Stomach smooth muscle (tissue), 2 donors: ENCODE measurements at regions not wholly inside any gene's neighbourhood (a gene's known extent, or its start where the extent isn't known, plus 50 kb on each side); places are given as distances from the start of the nearest gene placed in this dataset.

ENCODE experiments used
- H3K27ac ChIP-seq: one replicate; pipeline ENCODE4 v1.7.0; 2013; ENCODE audit warnings: mild to moderate bottlenecking, low read length, inconsistent platforms
- H3K27me3 ChIP-seq, 2 donors: one replicate each; pipeline ENCODE4 v1.7.0; 2013; ENCODE audit warnings: low read length in 2 of 2; ENCODE audit not compliant: insufficient read depth in 2 of 2, control insufficient read depth in 1 of 2
- H3K36me3 ChIP-seq, 2 donors: one replicate each; pipeline ENCODE4 v1.7.0; 2013; ENCODE audit warnings: low read length in 2 of 2; ENCODE audit not compliant: control insufficient read depth in 2 of 2, insufficient read depth in 2 of 2
- H3K4me1 ChIP-seq: one replicate; pipeline ENCODE4 v1.7.0; 2013; ENCODE audit warnings: low read length; ENCODE audit not compliant: control insufficient read depth, insufficient read depth
- H3K4me3 ChIP-seq, 2 donors: one replicate each; pipeline ENCODE4 v1.7.0; 2013; ENCODE audit warnings: low read length in 2 of 2
- H3K9ac ChIP-seq, 2 donors: one replicate each; pipeline ENCODE4 v1.7.0; 2013; ENCODE audit warnings: low read length in 2 of 2, mild to moderate bottlenecking in 1 of 2
- H3K9me3 ChIP-seq, 2 donors: one replicate each; pipeline ENCODE4 v1.7.0; 2013; ENCODE audit warnings: low read length in 2 of 2; ENCODE audit not compliant: control insufficient read depth in 2 of 2
- donor health status: healthy.
- donor health status: Pancreatic carcinoma.

DNA sequence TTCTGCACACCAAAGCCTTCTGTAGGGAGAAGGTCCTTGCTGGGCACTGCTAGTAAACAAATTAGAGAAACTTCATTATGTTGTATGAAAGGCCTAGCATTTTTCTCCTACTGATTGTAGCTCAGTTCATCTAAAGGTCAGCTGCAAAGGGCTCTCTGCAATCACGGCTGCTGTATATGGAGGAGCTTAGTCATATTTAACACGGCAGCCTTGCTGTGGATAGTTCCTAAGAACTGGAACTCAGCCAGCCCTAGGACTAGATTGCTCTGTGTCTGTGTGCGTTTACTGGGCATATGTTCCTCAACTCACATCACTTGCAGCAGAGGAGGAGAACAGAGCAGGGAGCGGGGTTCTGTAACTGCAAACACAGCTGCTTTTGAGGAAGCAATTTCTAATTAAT, 1103.9 kb upstream of the KLHL29 start:
- Histone ChIP-seq H3K27ac (no peak overlapping the region), H3K36me3 (no peaks in the 10 kb centered on the region), H3K4me3 (no peak overlapping the region), H3K27me3 (no peaks in the 10 kb centered on the region), H3K9ac (no peak overlapping the region), H3K9me3 (no peaks in the 10 kb centered on the region), H3K4me1 (peaks cover 13% of the 10 kb centered on the region)

DNA sequence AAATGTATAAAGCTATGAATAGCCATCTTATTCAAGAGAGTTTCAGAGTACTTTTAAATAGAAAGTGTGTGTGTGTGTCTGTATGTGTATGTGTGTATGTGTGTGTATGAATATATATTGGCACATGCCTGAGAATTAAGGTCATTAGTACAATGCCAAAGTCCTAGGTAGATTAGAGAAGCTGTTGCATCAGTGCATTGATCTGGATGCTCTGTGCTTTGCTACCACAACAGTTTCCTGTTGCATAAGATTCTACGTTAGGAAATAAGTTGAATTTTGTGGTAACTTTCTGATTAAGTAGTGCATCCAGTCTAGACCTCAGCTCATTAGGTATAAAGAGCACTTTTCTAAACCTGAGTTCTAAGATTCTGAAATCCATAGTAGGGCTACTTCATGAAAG, 1102.8 kb upstream of the KLHL29 start:
- no peak overlapping the region for H3K9ac ChIP-seq
- H3K4me3 ChIP-seq = no peak overlapping the region
- H3K4me1 ChIP-seq = peaks cover 13% of the 10 kb centered on the region
- H3K27me3 ChIP-seq = no peaks in the 10 kb centered on the region
- no peaks in the 10 kb centered on the region for H3K36me3 ChIP-seq
- no peaks in the 10 kb centered on the region for H3K9me3 ChIP-seq
- no peak overlapping the region for H3K27ac ChIP-seq

DNA sequence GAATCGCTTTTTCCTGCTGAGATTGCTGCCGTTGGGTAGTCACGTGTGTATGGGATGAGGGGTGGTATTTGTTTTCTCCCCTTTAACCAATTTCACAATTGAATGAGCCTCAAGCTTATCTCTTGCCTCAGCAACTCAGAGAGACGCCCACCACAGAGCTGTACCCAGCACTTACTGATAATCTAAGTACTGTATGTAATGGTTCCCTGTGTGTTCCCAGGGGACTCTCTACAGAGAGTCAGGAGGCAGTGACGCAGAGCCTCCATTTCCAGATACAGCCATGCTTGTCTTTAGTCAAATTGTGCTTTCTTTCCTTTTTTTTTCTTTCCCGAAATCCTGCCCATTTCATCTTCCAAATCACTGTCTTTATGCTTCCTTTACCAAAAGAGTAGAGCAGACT, 1102.1 kb upstream of the KLHL29 start:
- no peaks in the 10 kb centered on the region for H3K36me3 ChIP-seq
- H3K27ac ChIP-seq = no peak overlapping the region
- no peaks in the 10 kb centered on the region for H3K9me3 ChIP-seq
- no peak overlapping the region for H3K4me3 ChIP-seq
- no peak overlapping the region for H3K9ac ChIP-seq
- no peaks in the 10 kb centered on the region for H3K27me3 ChIP-seq
- peaks cover 13% of the 10 kb centered on the region for H3K4me1 ChIP-seq

DNA sequence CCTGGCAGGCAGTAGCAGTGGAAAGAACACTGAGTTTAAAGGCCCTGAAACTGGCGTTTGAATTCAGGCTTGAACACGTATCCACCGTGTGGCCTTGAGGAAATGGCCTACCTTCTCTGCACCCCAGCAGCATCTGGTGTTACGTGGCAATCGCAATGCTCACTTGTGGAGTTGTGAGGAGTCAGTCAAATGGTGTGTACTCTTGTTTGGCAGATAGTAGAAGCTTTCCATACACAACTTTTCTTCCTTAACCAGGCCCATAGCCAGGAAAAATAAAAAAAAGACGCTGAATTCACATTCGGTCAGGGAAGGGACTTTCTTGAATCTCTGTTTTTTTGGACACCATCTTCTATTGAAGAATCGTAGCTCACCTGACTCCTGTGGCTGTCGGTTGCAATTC, 1101.5 kb upstream of the KLHL29 start:
- H3K4me1 ChIP-seq = peaks cover 13% of the 10 kb centered on the region
- no peak overlapping the region for H3K27ac ChIP-seq
- no peak overlapping the region for H3K4me3 ChIP-seq
- H3K9ac ChIP-seq = no peak overlapping the region
- H3K9me3 ChIP-seq = no peaks in the 10 kb centered on the region
- H3K27me3 ChIP-seq = no peaks in the 10 kb centered on the region
- H3K36me3 ChIP-seq = no peaks in the 10 kb centered on the region

DNA sequence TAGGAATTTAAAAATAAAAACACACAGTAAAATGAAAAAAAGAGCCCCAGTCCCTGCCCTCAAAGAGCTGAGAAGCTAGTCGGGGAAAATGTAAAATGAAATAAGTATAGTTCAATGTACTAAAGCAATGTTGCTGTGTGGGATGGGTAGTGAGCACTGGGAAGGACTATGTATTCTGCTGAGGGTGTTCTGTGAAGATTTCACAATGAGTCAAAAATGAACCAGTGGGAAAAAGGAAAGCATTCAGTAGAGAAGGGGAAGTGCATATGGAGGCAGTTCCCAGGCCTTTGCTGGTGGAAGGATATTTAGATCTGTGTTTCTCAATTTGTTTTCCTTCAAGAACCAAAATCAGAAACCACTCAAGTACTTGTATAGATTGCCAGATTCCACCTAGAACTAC, 1094.7 kb upstream of the KLHL29 start:
- no peaks in the 10 kb centered on the region for H3K9me3 ChIP-seq
- H3K4me3 ChIP-seq = no peak overlapping the region
- H3K36me3 ChIP-seq = no peaks in the 10 kb centered on the region
- no peak overlapping the region for H3K27ac ChIP-seq
- H3K4me1 ChIP-seq = no peaks in the 10 kb centered on the region
- H3K9ac ChIP-seq = no peak overlapping the region
- H3K27me3 ChIP-seq = no peaks in the 10 kb centered on the region

DNA sequence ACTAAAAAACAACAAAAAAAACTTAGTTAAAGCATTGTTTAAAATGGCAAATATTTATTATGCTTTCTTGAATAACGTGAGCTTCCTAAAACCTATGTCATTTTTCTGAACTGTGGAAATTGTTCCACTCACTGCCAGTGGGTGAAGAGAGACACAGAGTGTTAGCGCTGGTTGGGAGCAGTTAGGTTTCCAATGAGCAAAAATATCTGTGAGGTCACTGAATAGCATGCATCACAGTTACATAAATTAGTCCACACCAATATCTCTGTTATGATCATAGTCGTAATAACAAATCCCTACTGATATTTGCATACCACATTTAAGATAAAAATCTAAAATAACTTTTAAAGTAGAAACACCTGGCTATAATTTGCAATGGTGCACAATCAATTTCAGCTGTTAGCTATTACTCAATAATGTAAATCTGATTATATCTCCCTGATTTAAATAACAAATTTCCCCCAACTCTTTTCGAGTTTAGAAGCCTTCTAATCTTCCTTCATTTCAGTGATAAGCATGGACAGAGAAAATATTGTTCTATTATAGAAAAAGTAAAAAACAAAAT, 1094.0 kb upstream of the KLHL29 start:
- H3K9ac ChIP-seq = no peak overlapping the region
- no peaks in the 10 kb centered on the region for H3K4me1 ChIP-seq
- H3K27me3 ChIP-seq = no peaks in the 10 kb centered on the region
- H3K9me3 ChIP-seq = no peaks in the 10 kb centered on the region
- H3K27ac ChIP-seq = no peak overlapping the region
- H3K4me3 ChIP-seq = no peak overlapping the region
- no peaks in the 10 kb centered on the region for H3K36me3 ChIP-seq

DNA sequence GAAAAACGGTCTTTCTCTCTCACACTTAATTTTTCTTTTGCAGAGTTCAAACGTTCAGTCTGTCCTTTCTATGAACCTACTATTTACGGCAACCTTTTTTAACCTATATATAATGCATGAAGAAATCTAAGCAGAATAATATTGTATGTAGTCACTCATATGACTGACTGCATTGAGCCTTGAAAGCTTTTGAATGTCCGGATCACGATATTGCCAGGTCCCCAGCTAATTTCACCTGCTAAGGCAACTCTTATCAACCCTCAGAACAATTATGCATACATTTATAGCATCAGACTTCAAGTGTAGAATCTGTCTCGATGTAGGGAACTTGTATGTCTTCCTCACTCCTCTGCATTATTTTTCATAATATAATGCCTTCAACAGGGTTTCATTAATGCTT, 1083.8 kb upstream of the KLHL29 start:
- Histone ChIP-seq H3K9me3 (peaks cover 0 to 3% of the 10 kb centered on the region in 2 donors), H3K27ac (no peak overlapping the region), H3K27me3 (no peaks in the 10 kb centered on the region), H3K9ac (no peak overlapping the region), H3K36me3 (no peaks in the 10 kb centered on the region), H3K4me1 (no peaks in the 10 kb centered on the region), H3K4me3 (no peak overlapping the region)

DNA sequence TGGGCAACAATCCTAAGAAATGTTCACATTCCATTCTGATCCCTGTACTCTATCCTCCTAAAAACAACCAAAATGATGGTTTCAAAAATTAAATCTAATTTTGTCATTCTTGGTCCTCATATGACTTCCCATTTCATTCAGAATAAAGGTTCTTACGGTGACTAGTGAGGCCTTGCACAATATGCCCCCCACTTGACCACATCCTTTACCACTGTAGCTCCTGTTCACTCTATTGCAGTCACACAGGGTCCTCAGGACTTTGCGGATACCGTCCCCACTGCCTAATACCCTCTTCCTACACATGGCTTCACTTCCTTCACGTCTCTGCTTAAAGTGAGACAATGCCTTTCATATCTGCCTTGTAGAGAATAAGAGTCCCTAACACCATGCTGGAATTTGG, 1058.7 kb upstream of the KLHL29 start:
- no peak overlapping the region for H3K9ac ChIP-seq
- H3K36me3 ChIP-seq = no peaks in the 10 kb centered on the region
- H3K27me3 ChIP-seq = no peaks in the 10 kb centered on the region
- peaks cover 0 to 2% of the 10 kb centered on the region in 2 donors for H3K9me3 ChIP-seq
- H3K4me3 ChIP-seq = no peak overlapping the region
- no peaks in the 10 kb centered on the region for H3K4me1 ChIP-seq
- no peak overlapping the region for H3K27ac ChIP-seq

DNA sequence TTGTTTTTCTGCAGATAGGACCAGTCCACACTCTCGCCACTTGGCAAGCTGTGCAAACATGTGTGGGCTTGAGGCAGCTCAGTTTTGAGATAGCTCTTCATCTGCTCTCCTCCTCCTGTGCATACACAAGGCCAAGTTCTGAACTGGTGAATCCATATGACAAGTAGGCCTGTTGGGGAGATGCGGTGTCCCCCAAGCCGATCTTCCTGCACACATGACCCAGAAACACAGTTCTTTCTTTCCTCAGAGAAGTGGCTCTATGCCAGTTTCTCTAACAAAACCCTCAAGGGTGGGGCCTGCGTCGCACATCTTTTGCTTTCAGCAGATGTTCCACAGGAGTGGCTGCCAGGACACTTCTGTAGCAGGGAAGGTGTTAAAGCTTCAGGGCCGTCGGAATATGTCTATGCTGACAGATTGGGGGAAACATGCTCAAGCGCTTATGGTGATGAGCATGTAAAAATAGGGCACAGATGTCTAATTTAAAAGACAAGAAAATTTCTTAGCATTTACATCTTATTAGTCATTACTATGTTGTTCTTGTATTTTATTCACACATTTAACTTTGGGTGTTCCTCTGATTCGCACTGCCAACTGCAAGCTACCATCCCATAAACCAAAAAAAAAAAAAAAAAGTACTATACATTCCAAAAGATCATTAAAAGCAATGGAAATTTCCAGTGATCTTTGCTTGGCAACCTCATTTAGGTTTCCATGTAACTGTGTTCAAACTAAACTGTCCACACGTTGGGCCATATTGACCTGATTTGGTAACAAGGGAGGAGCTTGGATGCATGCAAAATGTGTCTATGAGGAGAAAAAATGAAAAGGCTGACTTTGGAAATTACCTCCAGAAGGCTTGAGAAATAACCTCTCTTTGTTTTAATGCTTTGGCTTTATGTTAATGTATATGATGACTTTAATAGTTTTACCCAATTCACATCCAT, 1055.5 kb upstream of the KLHL29 start:
- no peak overlapping the region for H3K27ac ChIP-seq
- H3K9ac ChIP-seq = no peak overlapping the region
- H3K4me3 ChIP-seq = no peak overlapping the region
- no peaks in the 10 kb centered on the region for H3K4me1 ChIP-seq
- no peaks in the 10 kb centered on the region for H3K27me3 ChIP-seq
- H3K36me3 ChIP-seq = no peaks in the 10 kb centered on the region
- H3K9me3 ChIP-seq = peaks cover 0 to 2% of the 10 kb centered on the region in 2 donors

DNA sequence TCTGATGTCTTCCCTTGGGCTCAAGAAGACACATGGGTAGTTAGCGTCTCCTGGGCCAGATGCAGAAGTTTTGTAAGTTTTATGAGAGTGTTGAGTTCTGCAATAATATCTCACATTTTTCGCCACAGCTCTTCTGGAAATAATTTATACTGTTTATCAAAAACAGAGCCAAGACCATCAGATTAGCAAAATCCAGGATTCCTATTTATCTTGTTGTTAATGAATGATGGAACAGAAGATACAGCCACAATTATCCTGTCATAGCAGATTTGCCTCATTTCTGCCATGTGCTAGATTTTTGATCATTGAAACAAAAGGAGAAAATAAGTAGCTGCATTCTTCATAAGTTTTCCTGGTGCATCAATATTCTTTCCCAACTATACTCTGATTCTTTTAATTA, 1048.6 kb upstream of the KLHL29 start:
- H3K4me3 ChIP-seq = no peak overlapping the region
- H3K27ac ChIP-seq = no peak overlapping the region
- H3K4me1 ChIP-seq = no peaks in the 10 kb centered on the region
- H3K36me3 ChIP-seq = no peaks in the 10 kb centered on the region
- no peaks in the 10 kb centered on the region for H3K27me3 ChIP-seq
- H3K9me3 ChIP-seq = no peaks in the 10 kb centered on the region
- H3K9ac ChIP-seq = no peak overlapping the region

DNA sequence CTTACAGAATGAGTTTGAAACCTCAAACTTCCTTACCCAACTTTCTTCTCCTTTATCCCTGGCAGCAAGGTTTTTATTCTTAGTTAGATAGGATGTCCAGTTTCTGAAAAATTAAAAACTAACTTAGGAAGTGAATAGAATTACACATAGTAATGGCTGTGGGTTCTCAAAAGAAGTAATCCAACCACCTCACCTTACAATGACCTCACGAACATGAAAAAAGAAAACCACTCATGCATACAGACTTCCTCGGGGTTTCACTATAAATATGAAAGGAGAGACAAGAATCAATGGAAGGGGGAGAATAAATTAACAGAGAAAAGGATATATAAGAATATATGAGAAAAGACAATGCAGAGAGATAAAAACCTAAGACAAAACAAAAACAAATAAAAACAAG, 1044.3 kb upstream of the KLHL29 start:
- Histone ChIP-seq H3K4me1 (no peaks in the 10 kb centered on the region), H3K27ac (no peak overlapping the region), H3K36me3 (no peaks in the 10 kb centered on the region), H3K9ac (no peak overlapping the region), H3K4me3 (no peak overlapping the region), H3K27me3 (no peaks in the 10 kb centered on the region), H3K9me3 (no peaks in the 10 kb centered on the region)
